H1 (cell line): ENCODE measurements at regions not wholly inside any gene's neighbourhood (a gene's known extent, or its start where the extent isn't known, plus 50 kb on each side); places are given as distances from the start of the nearest gene placed in this dataset.

ENCODE experiments used
- ATF2 ChIP-seq: IDR thresholded peaks from 2 replicates; pipeline ENCODE4 v1.6.1; 2012; ENCODE audit warnings: low read length, inconsistent platforms
- BACH1 ChIP-seq: IDR thresholded peaks from 2 replicates; pipeline ENCODE4 v1.6.1; 2012; ENCODE audit warnings: low read length, improper control_type of control experiment
- BCL11A ChIP-seq, 2 experiments: IDR thresholded peaks; one replicate each; pipeline ENCODE4 v1.6.1; 2011; ENCODE audit warnings: low read depth in 2 of 2, low read length in 2 of 2, mild to moderate bottlenecking in 2 of 2
- BRCA1 ChIP-seq: IDR thresholded peaks from 2 replicates; pipeline ENCODE4 v1.6.1; 2012; ENCODE audit warnings: low read depth, low read length, improper control_type of control experiment
- CEBPB ChIP-seq: IDR thresholded peaks from 2 replicates; pipeline ENCODE4 v1.6.1; 2012; ENCODE audit warnings: low read depth, low read length
- FOSL1 ChIP-seq: IDR thresholded peaks from 2 replicates; pipeline ENCODE4 v1.6.1; 2011; ENCODE audit warnings: mild to moderate bottlenecking, low read depth, low read length, moderate library complexity; ENCODE audit not compliant: insufficient read depth
- GABPA ChIP-seq: IDR thresholded peaks from 2 replicates; pipeline ENCODE4 v1.6.1; 2011; ENCODE audit warnings: mild to moderate bottlenecking, low read length, moderate library complexity, borderline replicate concordance; ENCODE audit not compliant: insufficient read depth
- GTF2F1 ChIP-seq: IDR thresholded peaks from 2 replicates; pipeline ENCODE4 v1.6.1; 2012; ENCODE audit warnings: low read depth, low read length, improper control_type of control experiment, borderline replicate concordance
- JUN ChIP-seq: IDR thresholded peaks from 2 replicates; pipeline ENCODE4 v1.6.1; 2011; ENCODE audit warnings: low read depth, mild to moderate bottlenecking, improper control_type of control experiment, low read length
- JUND ChIP-seq: IDR thresholded peaks from 2 replicates; pipeline ENCODE4 v1.6.1; 2011; ENCODE audit warnings: mild to moderate bottlenecking, improper control_type of control experiment, low read length
- MAFK ChIP-seq: IDR thresholded peaks from 2 replicates; pipeline ENCODE4 v1.6.1; 2012; ENCODE audit warnings: low read depth, mild to moderate bottlenecking, improper control_type of control experiment, low read length
- POLR2A ChIP-seq, 2 experiments: IDR thresholded peaks; 1 replicate in 1 of 2; 2 replicates in 1 of 2; pipeline ENCODE4 v1.6.1; 2011; ENCODE audit warnings: low read depth in 2 of 2, low read length in 2 of 2, mild to moderate bottlenecking in 2 of 2; ENCODE audit errors: control extremely low read depth in 1 of 2
- POU5F1 ChIP-seq: IDR thresholded peaks from 2 replicates; pipeline ENCODE4 v1.6.1; 2011; ENCODE audit warnings: low read depth, mild to moderate bottlenecking, low read length, moderate library complexity
- RAD21 ChIP-seq, 2 experiments: IDR thresholded peaks in 1 of 2; conservative IDR thresholded peaks in 1 of 2; 2 replicates each; pipeline ENCODE4 v1.6.1; 2011; ENCODE audit warnings: low read depth in 2 of 2, low read length in 2 of 2, improper control_type of control experiment in 1 of 2, inconsistent platforms in 1 of 2, mild to moderate bottlenecking in 1 of 2, moderate library complexity in 1 of 2
- RBBP5 ChIP-seq: IDR thresholded peaks from 2 replicates; pipeline ENCODE4 v1.7.1; 2012; ENCODE audit warnings: low read depth, mild to moderate bottlenecking, inconsistent platforms, low read length, moderate library complexity, borderline replicate concordance
- RFX5 ChIP-seq: IDR thresholded peaks from 2 replicates; pipeline ENCODE4 v1.6.1; 2011; ENCODE audit warnings: low read depth, low read length, improper control_type of control experiment, borderline replicate concordance
- SIN3A ChIP-seq, 2 experiments: IDR thresholded peaks in 1 of 2; conservative IDR thresholded peaks in 1 of 2; 2 replicates each; pipeline ENCODE4 v1.6.1; 2011 to 2012; ENCODE audit warnings: low read length in 2 of 2, improper control_type of control experiment in 1 of 2, low read depth in 1 of 2, mild to moderate bottlenecking in 1 of 2
- SP1 ChIP-seq: IDR thresholded peaks from 2 replicates; pipeline ENCODE4 v1.6.1; 2011; ENCODE audit warnings: low read depth, low read length
- SP2 ChIP-seq: IDR thresholded peaks from 2 replicates; pipeline ENCODE4 v1.6.1; 2012; ENCODE audit warnings: mild to moderate bottlenecking, low read length, inconsistent platforms
- SUZ12 ChIP-seq: fragments of 200-600 bp; sonication (generic); IDR thresholded peaks from 2 replicates; pipeline ENCODE4 v1.6.1; 2012; ENCODE audit warnings: mild to moderate bottlenecking, inconsistent platforms, low read length, moderate library complexity, mixed read lengths
- TAF1 ChIP-seq: IDR thresholded peaks from 2 replicates; pipeline ENCODE4 v1.6.1; 2011; ENCODE audit warnings: mild to moderate bottlenecking, low read depth, low read length
- TAF7 ChIP-seq: optimal IDR thresholded peaks from 2 replicates; pipeline ENCODE3; 2011; ENCODE audit warnings: low read depth, mild to moderate bottlenecking, inconsistent platforms, low read length, moderate library complexity, borderline replicate concordance
- TF ChIP-seq, protein P1 (sequence below): IDR thresholded peaks from 2 replicates; pipeline ENCODE4 v1.6.1; 2012; ENCODE audit warnings: inconsistent platforms

- TF ChIP-seq FOSL1 (no peak), RBBP5 (no peak), SP1 (no peak), SIN3A (conservative IDR thresholded peaks at IDR 0.05 in 1 of 2, IDR thresholded peaks at IDR 0.05 in 1 of 2; ENCODE audit: low read depth in 1 of 2, low read length in 2 of 2) (no peak; a peak in 1 of 4 replicates), RAD21 (IDR thresholded peaks at IDR 0.05 in 1 of 2, conservative IDR thresholded peaks at IDR 0.05 in 1 of 2; ENCODE audit: low read depth in 2 of 2, low read length in 2 of 2) (no peak), MAFK (no peak), GTF2F1 (no peak), BACH1 (no peak), TAF1 (0 out of 2 replicates have a peak, but pooled peaks have one; percentile 22), JUND (no peak), RFX5 (no peak), SUZ12 (peak; percentile 62), POLR2A (IDR thresholded peaks at IDR 0.05; ENCODE audit: control extremely low read depth in 1 of 2, low read depth in 2 of 2, low read length in 2 of 2) (peak in 1 of 2 experiments; percentile 21; a peak in 1 of 3 replicates), TAF7 (no peak), JUN (no peak), BRCA1 (no peak), SP2 (no peak), BCL11A (IDR thresholded peaks at IDR 0.05; ENCODE audit: low read depth in 2 of 2, low read length in 2 of 2) (no peak), ATF2 (no peak), GABPA (peak; percentile 25; the same call in 1 of the 2 replicates), POU5F1 (no peak), CEBPB (no peak)
- TF ChIP-seq, protein P1, sequence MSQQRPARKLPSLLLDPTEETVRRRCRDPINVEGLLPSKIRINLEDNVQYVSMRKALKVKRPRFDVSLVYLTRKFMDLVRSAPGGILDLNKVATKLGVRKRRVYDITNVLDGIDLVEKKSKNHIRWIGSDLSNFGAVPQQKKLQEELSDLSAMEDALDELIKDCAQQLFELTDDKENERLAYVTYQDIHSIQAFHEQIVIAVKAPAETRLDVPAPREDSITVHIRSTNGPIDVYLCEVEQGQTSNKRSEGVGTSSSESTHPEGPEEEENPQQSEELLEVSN, result no peak
These were observed 62.3 kb upstream of the GATA2 start (continued) for GRCh38 chr3:128555098-128555825.
